Panc1 (cell line): ENCODE measurements at regions not wholly inside any gene's neighbourhood (a gene's known extent, or its start where the extent isn't known, plus 50 kb on each side); places are given as distances from the start of the nearest gene placed in this dataset.

Source experiments
- ATAC-seq: fragments of 200-7000 bp; cut with Tn5 transposase; 2 replicates; pipeline ENCODE4 v1.9.1; 2020; ENCODE audit warnings: mild to moderate bottlenecking, moderate library complexity
- BruUV-seq: library from RNA; stranded (reverse); fragments of 400-500 nt; replicated peaks from 2 replicates; lab custom pipeline; 2021; lab: Mats Ljungman, UMichigan
- CTCF ChIA-PET: fragments of 300-600 bp; sonication (Branson Sonifier 250); formaldehyde crosslinking; loops from one replicate; lab custom pipeline; 2022; ENCODE audit warnings: antibody characterized with exemption; lab: Charles Lee
- POLR2A ChIA-PET: fragments of 300-600 bp; sonication (Branson Sonifier 250); formaldehyde crosslinking; loops from one replicate; lab custom pipeline; 2022; ENCODE audit warnings: antibody characterized with exemption; lab: Charles Lee
- DNase-seq: peaks from one replicate; pipeline ENCODE4 v3.0.0-alpha.2; 2010; ENCODE audit warnings: low read depth, low spot score
- H3K27ac ChIP-seq: 2 replicates; pipeline ENCODE4 v1.5.1; 2011; ENCODE audit warnings: mild to moderate bottlenecking, low read length, inconsistent platforms
- H3K27me3 ChIP-seq: fragments of 200-500 bp; sonication (Bioruptor generic); 2 replicates; pipeline ENCODE4 v1.6.0; 2014; ENCODE audit warnings: low read length, inconsistent platforms; ENCODE audit not compliant: control insufficient read depth, insufficient read depth
- H3K36me3 ChIP-seq: fragments of 200-500 bp; sonication (Bioruptor generic); 2 replicates; pipeline ENCODE4 v1.5.1; 2014; ENCODE audit warnings: inconsistent platforms, mild to moderate bottlenecking, low read length, moderate library complexity; ENCODE audit not compliant: control insufficient read depth, insufficient read depth
- H3K4me1 ChIP-seq: 2 replicates; pipeline ENCODE4 v1.5.1; 2011; ENCODE audit warnings: inconsistent platforms, mild to moderate bottlenecking, low read length, moderate library complexity; ENCODE audit not compliant: control insufficient read depth, insufficient read depth
- H3K4me3 ChIP-seq, 2 experiments: 2 replicates each; pipeline ENCODE4 v1.5.1; 2011 to 2012; ENCODE audit warnings: low read depth in 2 of 2, low read length in 2 of 2, mild to moderate bottlenecking in 2 of 2, inconsistent platforms in 1 of 2, moderate library complexity in 1 of 2
- H3K9me3 ChIP-seq: fragments of 200-500 bp; sonication (Bioruptor generic); 2 replicates; pipeline ENCODE4 v1.5.1; 2014; ENCODE audit warnings: low read depth, mild to moderate bottlenecking, inconsistent platforms, low read length, moderate library complexity; ENCODE audit not compliant: control insufficient read depth, insufficient read depth
- POLR2AphosphoS5 ChIP-seq: IDR thresholded peaks from 2 replicates; pipeline ENCODE4 v1.6.1; 2012; ENCODE audit warnings: mild to moderate bottlenecking, low read depth, low read length, moderate library complexity
- SIN3A ChIP-seq: IDR thresholded peaks from 2 replicates; pipeline ENCODE4 v1.6.1; 2012; ENCODE audit warnings: low read depth, mild to moderate bottlenecking, low read length, moderate library complexity, borderline replicate concordance; ENCODE audit not compliant: insufficient read depth
- TCF7L2 ChIP-seq: IDR thresholded peaks from 2 replicates; pipeline ENCODE4 v1.6.1; 2011; ENCODE audit warnings: mild to moderate bottlenecking, low read depth, low read length, inconsistent platforms
- in situ Hi-C: cut with HindIII; loops from 2 replicates; pipeline ENCODE4 v1.10.0; 2016; ENCODE audit warnings: low sequenced_read_pairs, low pct_unique_long_range_greater_than_20kb
- intact Hi-C: fragments of 100-400 bp; cut with micrococcal nuclease; formaldehyde crosslinking; loops from one replicate; pipeline ENCODE4 v1.10.0; 2022; ENCODE audit not compliant: unreplicated experiment
- TF ChIP-seq, protein P1 (sequence below), 2 experiments: IDR thresholded peaks; 2 replicates each; pipeline ENCODE4 v1.6.1; 2011 to 2012; ENCODE audit warnings: low read depth in 2 of 2, control low read depth in 1 of 2, low read length in 1 of 2, mild to moderate bottlenecking in 1 of 2, moderate library complexity in 1 of 2; ENCODE audit not compliant: insufficient read depth in 1 of 2
- TF ChIP-seq, protein P2 (sequence below): fragments of 450-650 bp; IDR thresholded peaks from 2 replicates; pipeline ENCODE4 v1.5.1; 2017; ENCODE audit warnings: mild to moderate bottlenecking

DNA sequence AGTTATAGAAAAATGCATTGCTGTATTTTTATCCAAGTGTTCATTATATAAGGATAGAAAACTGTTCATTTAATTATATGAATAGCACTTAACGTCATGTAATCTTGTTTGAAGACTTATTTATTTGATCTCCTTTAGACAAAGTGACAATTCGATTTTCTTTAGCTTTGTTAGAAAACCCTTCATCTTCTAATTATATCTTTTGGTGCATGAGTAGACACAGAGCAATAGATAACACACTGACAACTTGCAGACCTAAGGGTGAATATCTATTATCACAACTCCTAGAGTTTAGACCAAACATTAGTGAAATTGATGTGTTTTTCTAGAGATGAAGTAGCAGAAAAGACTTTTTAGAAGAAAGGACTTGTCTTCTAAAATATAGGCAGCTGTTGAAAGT lies 446.4 kb upstream of the SEMA6A start:
- no peaks in the 10 kb centered on the region for H3K27me3 ChIP-seq
- DNase-seq (no peak), ATAC-seq (no peak)
- H3K36me3 ChIP-seq: no peaks in the 10 kb centered on the region; the same call in 1 of the 2 replicates
- no TSS peak for BruUV-seq
- H3K27ac ChIP-seq: no peak overlapping the region
- no peaks in the 10 kb centered on the region for H3K4me1 ChIP-seq
- in situ Hi-C loops (no loop called here), intact Hi-C loops (no loop called here)
- H3K9me3 ChIP-seq: no peaks in the 10 kb centered on the region
- POLR2A ChIA-PET: no interaction called here
- CTCF ChIA-PET: no interaction called here
- TF ChIP-seq SIN3A (no peak), POLR2AphosphoS5 (no peak), TCF7L2 (no peak)
- TF ChIP-seq, protein P1, sequence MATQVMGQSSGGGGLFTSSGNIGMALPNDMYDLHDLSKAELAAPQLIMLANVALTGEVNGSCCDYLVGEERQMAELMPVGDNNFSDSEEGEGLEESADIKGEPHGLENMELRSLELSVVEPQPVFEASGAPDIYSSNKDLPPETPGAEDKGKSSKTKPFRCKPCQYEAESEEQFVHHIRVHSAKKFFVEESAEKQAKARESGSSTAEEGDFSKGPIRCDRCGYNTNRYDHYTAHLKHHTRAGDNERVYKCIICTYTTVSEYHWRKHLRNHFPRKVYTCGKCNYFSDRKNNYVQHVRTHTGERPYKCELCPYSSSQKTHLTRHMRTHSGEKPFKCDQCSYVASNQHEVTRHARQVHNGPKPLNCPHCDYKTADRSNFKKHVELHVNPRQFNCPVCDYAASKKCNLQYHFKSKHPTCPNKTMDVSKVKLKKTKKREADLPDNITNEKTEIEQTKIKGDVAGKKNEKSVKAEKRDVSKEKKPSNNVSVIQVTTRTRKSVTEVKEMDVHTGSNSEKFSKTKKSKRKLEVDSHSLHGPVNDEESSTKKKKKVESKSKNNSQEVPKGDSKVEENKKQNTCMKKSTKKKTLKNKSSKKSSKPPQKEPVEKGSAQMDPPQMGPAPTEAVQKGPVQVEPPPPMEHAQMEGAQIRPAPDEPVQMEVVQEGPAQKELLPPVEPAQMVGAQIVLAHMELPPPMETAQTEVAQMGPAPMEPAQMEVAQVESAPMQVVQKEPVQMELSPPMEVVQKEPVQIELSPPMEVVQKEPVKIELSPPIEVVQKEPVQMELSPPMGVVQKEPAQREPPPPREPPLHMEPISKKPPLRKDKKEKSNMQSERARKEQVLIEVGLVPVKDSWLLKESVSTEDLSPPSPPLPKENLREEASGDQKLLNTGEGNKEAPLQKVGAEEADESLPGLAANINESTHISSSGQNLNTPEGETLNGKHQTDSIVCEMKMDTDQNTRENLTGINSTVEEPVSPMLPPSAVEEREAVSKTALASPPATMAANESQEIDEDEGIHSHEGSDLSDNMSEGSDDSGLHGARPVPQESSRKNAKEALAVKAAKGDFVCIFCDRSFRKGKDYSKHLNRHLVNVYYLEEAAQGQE (IDR thresholded peaks at IDR 0.05; ENCODE audit: insufficient read depth in 1 of 2, low read depth in 2 of 2, low read length in 1 of 2): no peak
- TF ChIP-seq, protein P2, sequence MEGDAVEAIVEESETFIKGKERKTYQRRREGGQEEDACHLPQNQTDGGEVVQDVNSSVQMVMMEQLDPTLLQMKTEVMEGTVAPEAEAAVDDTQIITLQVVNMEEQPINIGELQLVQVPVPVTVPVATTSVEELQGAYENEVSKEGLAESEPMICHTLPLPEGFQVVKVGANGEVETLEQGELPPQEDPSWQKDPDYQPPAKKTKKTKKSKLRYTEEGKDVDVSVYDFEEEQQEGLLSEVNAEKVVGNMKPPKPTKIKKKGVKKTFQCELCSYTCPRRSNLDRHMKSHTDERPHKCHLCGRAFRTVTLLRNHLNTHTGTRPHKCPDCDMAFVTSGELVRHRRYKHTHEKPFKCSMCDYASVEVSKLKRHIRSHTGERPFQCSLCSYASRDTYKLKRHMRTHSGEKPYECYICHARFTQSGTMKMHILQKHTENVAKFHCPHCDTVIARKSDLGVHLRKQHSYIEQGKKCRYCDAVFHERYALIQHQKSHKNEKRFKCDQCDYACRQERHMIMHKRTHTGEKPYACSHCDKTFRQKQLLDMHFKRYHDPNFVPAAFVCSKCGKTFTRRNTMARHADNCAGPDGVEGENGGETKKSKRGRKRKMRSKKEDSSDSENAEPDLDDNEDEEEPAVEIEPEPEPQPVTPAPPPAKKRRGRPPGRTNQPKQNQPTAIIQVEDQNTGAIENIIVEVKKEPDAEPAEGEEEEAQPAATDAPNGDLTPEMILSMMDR: no peak
- H3K4me3 ChIP-seq: no peak overlapping the region

DNA sequence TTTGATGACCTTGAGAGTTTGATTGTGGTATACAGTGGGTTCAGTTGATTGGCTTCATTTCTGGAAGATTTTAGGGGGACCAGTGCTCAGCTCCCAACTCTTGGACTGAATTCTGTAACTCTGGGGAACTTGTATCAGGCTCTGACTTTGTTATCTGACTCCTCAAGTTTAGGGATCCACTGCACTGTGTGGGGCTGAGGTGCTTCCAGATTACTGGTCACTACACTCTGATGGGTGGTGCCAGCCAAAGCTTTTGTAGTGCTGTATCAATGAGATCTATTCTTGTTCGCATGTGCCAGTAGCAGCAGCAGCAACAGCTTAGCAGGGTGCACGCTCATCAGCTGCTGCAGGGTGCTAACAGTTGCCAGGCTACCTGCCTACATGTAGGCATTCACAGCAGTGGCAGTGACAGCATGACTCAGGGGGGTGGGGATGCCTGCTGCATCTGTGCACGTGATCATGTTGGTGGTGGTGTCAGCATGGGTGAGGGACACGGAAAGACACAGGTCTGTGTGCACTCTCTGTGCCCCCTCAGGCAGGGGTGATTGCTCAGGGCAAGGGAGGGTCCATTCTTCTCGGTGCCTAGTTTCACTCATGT lies 438.8 kb upstream of the SEMA6A start:
- Histone ChIP-seq H3K9me3 (no peaks in the 10 kb centered on the region; the same call in 1 of the 2 replicates), H3K4me3 (no peak overlapping the region), H3K36me3 (no peaks in the 10 kb centered on the region), H3K4me1 (no peaks in the 10 kb centered on the region), H3K27ac (no peak overlapping the region), H3K27me3 (no peaks in the 10 kb centered on the region)
- TF ChIP-seq, protein P2: no peak
- no peak for TF ChIP-seq SIN3A
- no peak for TF ChIP-seq POLR2AphosphoS5
- DNase-seq: no peak
- no peak for ATAC-seq
- ChIA-PET CTCF (no interaction called here), POLR2A (no interaction called here)
- intact Hi-C loops (no loop called here), in situ Hi-C loops (no loop called here)
- BruUV-seq: no TSS peak
